Astrocyte (in vitro differentiated cells and primary cell): ENCODE measurements at regions not wholly inside any gene's neighbourhood (a gene's known extent, or its start where the extent isn't known, plus 50 kb on each side); places are given as distances from the start of the nearest gene placed in this dataset.

Experiments
- EZH2 ChIP-seq: IDR thresholded peaks from 2 replicates; pipeline ENCODE4 v1.6.1; 2012; ENCODE audit warnings: mild to moderate bottlenecking, low read length, inconsistent platforms; ENCODE audit not compliant: insufficient read depth
- TF ChIP-seq, protein P1 (sequence below): IDR thresholded peaks from 2 replicates; pipeline ENCODE4 v1.5.1; 2011; ENCODE audit warnings: low read depth, mild to moderate bottlenecking, inconsistent platforms, low read length, moderate library complexity; ENCODE audit not compliant: insufficient read depth

DNA sequence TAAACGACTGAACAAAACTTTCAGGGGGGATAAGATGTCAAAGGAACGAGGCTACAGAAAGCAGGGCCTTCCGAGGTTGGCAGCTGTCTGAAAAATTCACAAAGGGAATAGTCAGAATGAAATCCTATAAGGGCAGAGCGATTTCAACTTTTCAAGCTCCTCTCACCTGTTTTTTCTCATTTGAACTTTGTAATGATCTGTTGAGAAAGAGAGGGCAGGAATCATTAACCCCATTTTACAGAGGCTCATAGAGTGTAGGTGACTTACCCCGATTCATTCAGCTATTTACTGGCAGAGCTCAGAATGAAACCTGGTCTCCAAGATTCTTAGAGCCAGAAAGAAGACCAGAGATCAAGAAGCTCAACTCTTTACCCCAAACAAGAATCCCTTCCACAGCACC is 266.1 kb upstream of the ARID1B start:
- TF ChIP-seq, protein P1, sequence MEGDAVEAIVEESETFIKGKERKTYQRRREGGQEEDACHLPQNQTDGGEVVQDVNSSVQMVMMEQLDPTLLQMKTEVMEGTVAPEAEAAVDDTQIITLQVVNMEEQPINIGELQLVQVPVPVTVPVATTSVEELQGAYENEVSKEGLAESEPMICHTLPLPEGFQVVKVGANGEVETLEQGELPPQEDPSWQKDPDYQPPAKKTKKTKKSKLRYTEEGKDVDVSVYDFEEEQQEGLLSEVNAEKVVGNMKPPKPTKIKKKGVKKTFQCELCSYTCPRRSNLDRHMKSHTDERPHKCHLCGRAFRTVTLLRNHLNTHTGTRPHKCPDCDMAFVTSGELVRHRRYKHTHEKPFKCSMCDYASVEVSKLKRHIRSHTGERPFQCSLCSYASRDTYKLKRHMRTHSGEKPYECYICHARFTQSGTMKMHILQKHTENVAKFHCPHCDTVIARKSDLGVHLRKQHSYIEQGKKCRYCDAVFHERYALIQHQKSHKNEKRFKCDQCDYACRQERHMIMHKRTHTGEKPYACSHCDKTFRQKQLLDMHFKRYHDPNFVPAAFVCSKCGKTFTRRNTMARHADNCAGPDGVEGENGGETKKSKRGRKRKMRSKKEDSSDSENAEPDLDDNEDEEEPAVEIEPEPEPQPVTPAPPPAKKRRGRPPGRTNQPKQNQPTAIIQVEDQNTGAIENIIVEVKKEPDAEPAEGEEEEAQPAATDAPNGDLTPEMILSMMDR: no peak
- TF ChIP-seq EZH2: no peak
